ENCODE measurements at regions not wholly inside any gene's neighbourhood (a gene's known extent, or its start where the extent isn't known, plus 50 kb on each side); places are given as distances from the start of the nearest gene placed in this dataset.
"Not testable (repeated sequence)": the region's sequence is repeated elsewhere in the genome, so short reads cannot be mapped to it uniquely, and the experiment has no call there.

- 46 to 47% methylated on average over 4 of the region's 4 CpGs for WGBS, 2 donors
- no peaks in the 10 kb centered on the region for H3K4me1 ChIP-seq (ENCODE audit: control insufficient read depth in 2 of 2, insufficient read depth in 2 of 2, low read length in 1 of 2)
- no peaks in the 10 kb centered on the region for H3K36me3 ChIP-seq (ENCODE audit: control insufficient read depth in 2 of 2, insufficient read depth in 2 of 2, low read length in 1 of 2)
- H3K27ac ChIP-seq (ENCODE audit: low read depth in 2 of 2, low read length in 1 of 2): peak overlapping the region in 1 of 2 donors; percentile 19
- peaks cover 0 to 4% of the 10 kb centered on the region in 2 donors for H3K9me3 ChIP-seq (ENCODE audit: control insufficient read depth in 2 of 2, insufficient read depth in 1 of 2, low read depth in 1 of 2, low read length in 1 of 2)
- H3K27me3 ChIP-seq (ENCODE audit: control insufficient read depth in 1 of 2, insufficient read depth in 2 of 2, low read length in 2 of 2): no peaks in the 10 kb centered on the region
- no peak overlapping the region for H3K4me3 ChIP-seq (ENCODE audit: low read depth in 1 of 2, low read length in 2 of 2)
Observed at GRCh38 chr5:124981901-124982300, 235.5 kb upstream of the ZNF608 start.

- H3K27ac ChIP-seq (ENCODE audit: low read depth in 2 of 2, low read length in 1 of 2): no peak overlapping the region
- H3K4me3 ChIP-seq (ENCODE audit: low read depth in 1 of 2, low read length in 2 of 2): no peak overlapping the region
- no peaks in the 10 kb centered on the region for H3K4me1 ChIP-seq (ENCODE audit: control insufficient read depth in 2 of 2, insufficient read depth in 2 of 2, low read length in 1 of 2)
- peaks cover 0 to 4% of the 10 kb centered on the region in 2 donors for H3K9me3 ChIP-seq (ENCODE audit: control insufficient read depth in 2 of 2, insufficient read depth in 1 of 2, low read depth in 1 of 2, low read length in 1 of 2)
- no peaks in the 10 kb centered on the region for H3K36me3 ChIP-seq (ENCODE audit: control insufficient read depth in 2 of 2, insufficient read depth in 2 of 2, low read length in 1 of 2)
- WGBS, 2 donors: 74 to 88% methylated on average over 3 of the region's 3 CpGs
- no peaks in the 10 kb centered on the region for H3K27me3 ChIP-seq (ENCODE audit: control insufficient read depth in 1 of 2, insufficient read depth in 2 of 2, low read length in 2 of 2)
Observed at GRCh38 chr5:124986170-124986569, 239.7 kb upstream of the ZNF608 start.

- Histone ChIP-seq H3K9me3 (ENCODE audit: control insufficient read depth in 2 of 2, insufficient read depth in 1 of 2, low read depth in 1 of 2, low read length in 1 of 2) (peaks cover 0 to 4% of the 10 kb centered on the region in 2 donors), H3K27me3 (ENCODE audit: control insufficient read depth in 1 of 2, insufficient read depth in 2 of 2, low read length in 2 of 2) (no peaks in the 10 kb centered on the region), H3K36me3 (ENCODE audit: control insufficient read depth in 2 of 2, insufficient read depth in 2 of 2, low read length in 1 of 2) (no peaks in the 10 kb centered on the region), H3K4me1 (ENCODE audit: control insufficient read depth in 2 of 2, insufficient read depth in 2 of 2, low read length in 1 of 2) (no peaks in the 10 kb centered on the region), H3K4me3 (ENCODE audit: low read depth in 1 of 2, low read length in 2 of 2) (no peak overlapping the region), H3K27ac (ENCODE audit: low read depth in 2 of 2, low read length in 1 of 2) (no peak overlapping the region)
- 51 to 66% methylated on average over 3 of the region's 3 CpGs for WGBS, 2 donors
Observed at GRCh38 chr5:124986667-124987066, 240.2 kb upstream of the ZNF608 start.

- H3K4me3 ChIP-seq (ENCODE audit: low read depth in 1 of 2, low read length in 2 of 2); H3K9me3 ChIP-seq (ENCODE audit: control insufficient read depth in 2 of 2, insufficient read depth in 1 of 2, low read depth in 1 of 2, low read length in 1 of 2); H3K4me1 ChIP-seq (ENCODE audit: control insufficient read depth in 2 of 2, insufficient read depth in 2 of 2, low read length in 1 of 2); H3K27me3 ChIP-seq (ENCODE audit: control insufficient read depth in 1 of 2, insufficient read depth in 2 of 2, low read length in 2 of 2); H3K27ac ChIP-seq (ENCODE audit: low read depth in 2 of 2, low read length in 1 of 2); H3K36me3 ChIP-seq (ENCODE audit: control insufficient read depth in 2 of 2, insufficient read depth in 2 of 2, low read length in 1 of 2): not testable (repeated sequence)
- 77 to 94% methylated on average over 3 of the region's 3 CpGs for WGBS, 2 donors
Observed at GRCh38 chr5:124987786-124988185, 241.3 kb upstream of the ZNF608 start.

- WGBS, 2 donors: 90 to 97% methylated on average over 2 of the region's 2 CpGs
- Histone ChIP-seq H3K36me3 (ENCODE audit: control insufficient read depth in 2 of 2, insufficient read depth in 2 of 2, low read length in 1 of 2) (no peaks in the 10 kb centered on the region), H3K27ac (ENCODE audit: low read depth in 2 of 2, low read length in 1 of 2) (no peak overlapping the region), H3K27me3 (ENCODE audit: control insufficient read depth in 1 of 2, insufficient read depth in 2 of 2, low read length in 2 of 2) (no peaks in the 10 kb centered on the region), H3K9me3 (ENCODE audit: control insufficient read depth in 2 of 2, insufficient read depth in 1 of 2, low read depth in 1 of 2, low read length in 1 of 2) (no peaks in the 10 kb centered on the region), H3K4me3 (ENCODE audit: low read depth in 1 of 2, low read length in 2 of 2) (no peak overlapping the region), H3K4me1 (ENCODE audit: control insufficient read depth in 2 of 2, insufficient read depth in 2 of 2, low read length in 1 of 2) (no peaks in the 10 kb centered on the region)
Observed at GRCh38 chr5:124990723-124991122, 244.3 kb upstream of the ZNF608 start.

GRCh38 chr5:124995421-124995820 is 249.0 kb upstream of the ZNF608 start:
- no peak overlapping the region for H3K27ac ChIP-seq (ENCODE audit: low read depth in 2 of 2, low read length in 1 of 2)
- WGBS, 2 donors: 64 to 69% methylated on average over 4 of the region's 4 CpGs
- no peaks in the 10 kb centered on the region for H3K36me3 ChIP-seq (ENCODE audit: control insufficient read depth in 2 of 2, insufficient read depth in 2 of 2, low read length in 1 of 2)
- no peaks in the 10 kb centered on the region for H3K9me3 ChIP-seq (ENCODE audit: control insufficient read depth in 2 of 2, insufficient read depth in 1 of 2, low read depth in 1 of 2, low read length in 1 of 2)
- H3K4me1 ChIP-seq (ENCODE audit: control insufficient read depth in 2 of 2, insufficient read depth in 2 of 2, low read length in 1 of 2): no peaks in the 10 kb centered on the region
- H3K4me3 ChIP-seq (ENCODE audit: low read depth in 1 of 2, low read length in 2 of 2): no peak overlapping the region
- H3K27me3 ChIP-seq (ENCODE audit: control insufficient read depth in 1 of 2, insufficient read depth in 2 of 2, low read length in 2 of 2): no peaks in the 10 kb centered on the region

- H3K27ac ChIP-seq (ENCODE audit: low read depth in 2 of 2, low read length in 1 of 2): no peak overlapping the region
- H3K4me1 ChIP-seq (ENCODE audit: control insufficient read depth in 2 of 2, insufficient read depth in 2 of 2, low read length in 1 of 2): no peaks in the 10 kb centered on the region
- no peaks in the 10 kb centered on the region for H3K27me3 ChIP-seq (ENCODE audit: control insufficient read depth in 1 of 2, insufficient read depth in 2 of 2, low read length in 2 of 2)
- WGBS, 2 donors: 89% methylated on average over 4 of the region's 4 CpGs
- no peaks in the 10 kb centered on the region for H3K9me3 ChIP-seq (ENCODE audit: control insufficient read depth in 2 of 2, insufficient read depth in 1 of 2, low read depth in 1 of 2, low read length in 1 of 2)
- H3K4me3 ChIP-seq (ENCODE audit: low read depth in 1 of 2, low read length in 2 of 2): no peak overlapping the region
- no peaks in the 10 kb centered on the region for H3K36me3 ChIP-seq (ENCODE audit: control insufficient read depth in 2 of 2, insufficient read depth in 2 of 2, low read length in 1 of 2)
Observed at GRCh38 chr5:124996023-124996763, 249.8 kb upstream of the ZNF608 start.

GRCh38 chr5:124996764-124997077 is 250.3 kb upstream of the ZNF608 start:
- Histone ChIP-seq H3K27ac (ENCODE audit: low read depth in 2 of 2, low read length in 1 of 2) (no peak overlapping the region), H3K27me3 (ENCODE audit: control insufficient read depth in 1 of 2, insufficient read depth in 2 of 2, low read length in 2 of 2) (no peaks in the 10 kb centered on the region), H3K4me1 (ENCODE audit: control insufficient read depth in 2 of 2, insufficient read depth in 2 of 2, low read length in 1 of 2) (no peaks in the 10 kb centered on the region), H3K36me3 (ENCODE audit: control insufficient read depth in 2 of 2, insufficient read depth in 2 of 2, low read length in 1 of 2) (no peaks in the 10 kb centered on the region), H3K4me3 (ENCODE audit: low read depth in 1 of 2, low read length in 2 of 2) (no peak overlapping the region), H3K9me3 (ENCODE audit: control insufficient read depth in 2 of 2, insufficient read depth in 1 of 2, low read depth in 1 of 2, low read length in 1 of 2) (no peaks in the 10 kb centered on the region)
- 82 to 83% methylated on average over 3 of the region's 3 CpGs for WGBS, 2 donors

- Histone ChIP-seq H3K27ac (ENCODE audit: low read depth in 2 of 2, low read length in 1 of 2) (no peak overlapping the region), H3K36me3 (ENCODE audit: control insufficient read depth in 2 of 2, insufficient read depth in 2 of 2, low read length in 1 of 2) (no peaks in the 10 kb centered on the region), H3K9me3 (ENCODE audit: control insufficient read depth in 2 of 2, insufficient read depth in 1 of 2, low read depth in 1 of 2, low read length in 1 of 2) (no peaks in the 10 kb centered on the region), H3K4me1 (ENCODE audit: control insufficient read depth in 2 of 2, insufficient read depth in 2 of 2, low read length in 1 of 2) (no peaks in the 10 kb centered on the region), H3K27me3 (ENCODE audit: control insufficient read depth in 1 of 2, insufficient read depth in 2 of 2, low read length in 2 of 2) (no peaks in the 10 kb centered on the region), H3K4me3 (ENCODE audit: low read depth in 1 of 2, low read length in 2 of 2) (no peak overlapping the region)
- 78 to 91% methylated on average over 3 of the region's 3 CpGs for WGBS, 2 donors
Observed at GRCh38 chr5:124997186-124997893, 250.9 kb upstream of the ZNF608 start.

- WGBS, 2 donors: 75 to 78% methylated on average over 1 of the region's 1 CpG
- Histone ChIP-seq H3K4me1 (ENCODE audit: control insufficient read depth in 2 of 2, insufficient read depth in 2 of 2, low read length in 1 of 2) (no peaks in the 10 kb centered on the region), H3K27me3 (ENCODE audit: control insufficient read depth in 1 of 2, insufficient read depth in 2 of 2, low read length in 2 of 2) (no peaks in the 10 kb centered on the region), H3K4me3 (ENCODE audit: low read depth in 1 of 2, low read length in 2 of 2) (no peak overlapping the region), H3K27ac (ENCODE audit: low read depth in 2 of 2, low read length in 1 of 2) (no peak overlapping the region), H3K36me3 (ENCODE audit: control insufficient read depth in 2 of 2, insufficient read depth in 2 of 2, low read length in 1 of 2) (no peaks in the 10 kb centered on the region), H3K9me3 (ENCODE audit: control insufficient read depth in 2 of 2, insufficient read depth in 1 of 2, low read depth in 1 of 2, low read length in 1 of 2) (no peaks in the 10 kb centered on the region)
Observed at GRCh38 chr5:124998520-124998919, 252.1 kb upstream of the ZNF608 start.

Measured in esophagus (tissue), 2 donors.